IMR-90 (cell line): ENCODE measurements at regions not wholly inside any gene's neighbourhood (a gene's known extent, or its start where the extent isn't known, plus 50 kb on each side); places are given as distances from the start of the nearest gene placed in this dataset.

Experiments used
- ATAC-seq: fragments of 200-7000 bp; cut with Tn5 transposase; 2 replicates; pipeline ENCODE4 v1.9.1; 2020; ENCODE audit warnings: low read depth, mild to moderate bottlenecking, moderate library complexity
- BruUV-seq: library from RNA; stranded (reverse); fragments of 400-500 nt; replicated peaks from 2 replicates; lab custom pipeline; 2021; lab: Mats Ljungman, UMichigan
- CTCF ChIA-PET: fragments of 300-600 bp; formaldehyde crosslinking; extraction: SDS; loops from one replicate; lab custom pipeline; 2021; ENCODE audit warnings: antibody characterized with exemption; lab: Yijun Ruan, JAX
- POLR2A ChIA-PET: fragments of 300-600 bp; sonication (Branson Sonifier 250); formaldehyde crosslinking; loops from one replicate; lab custom pipeline; 2022; ENCODE audit warnings: antibody characterized with exemption; ENCODE audit not compliant: unreplicated experiment; lab: Charles Lee
- DNase-seq: peaks from one replicate; pipeline ENCODE4 v3.0.0; 2013
- H2AFZ ChIP-seq: replicated peaks from 2 replicates; pipeline ENCODE3; 2013; ENCODE audit warnings: low read length, mild to moderate bottlenecking; ENCODE audit not compliant: poor library complexity
- H2AK5ac ChIP-seq: 2 replicates; pipeline ENCODE4 v1.6.1; 2013; ENCODE audit warnings: low read depth, low read length, inconsistent platforms
- H2AK9ac ChIP-seq: replicated peaks from 2 replicates; pipeline ENCODE3; 2013; ENCODE audit warnings: mild to moderate bottlenecking, low read depth, low read length, moderate library complexity; ENCODE audit not compliant: poor library complexity
- H2BK120ac ChIP-seq: 2 replicates; pipeline ENCODE4 v1.6.1; 2013; ENCODE audit warnings: low read depth, low read length, inconsistent platforms
- H2BK15ac ChIP-seq: 3 replicates; pipeline ENCODE4 v1.6.1; 2013; ENCODE audit warnings: low read depth, low read length, inconsistent platforms
- H2BK20ac ChIP-seq: 2 replicates; pipeline ENCODE4 v1.6.1; 2013; ENCODE audit warnings: low read depth, mild to moderate bottlenecking, inconsistent platforms, low read length, moderate library complexity
- H2BK5ac ChIP-seq: 2 replicates; pipeline ENCODE4 v1.6.1; 2013; ENCODE audit warnings: mild to moderate bottlenecking, low read depth, low read length, inconsistent platforms; ENCODE audit not compliant: poor library complexity, severe bottlenecking
- H3K14ac ChIP-seq: replicated peaks from 2 replicates; pipeline ENCODE4 v1.6.1; 2013; ENCODE audit warnings: low read depth, low read length, inconsistent platforms
- H3K18ac ChIP-seq: 2 replicates; pipeline ENCODE4 v1.6.1; 2013; ENCODE audit warnings: low read depth, low read length, control low read depth
- H3K23ac ChIP-seq: 2 replicates; pipeline ENCODE4 v1.6.1; 2013; ENCODE audit warnings: low read depth, low read length, inconsistent platforms
- H3K27ac ChIP-seq: 2 replicates; pipeline ENCODE4 v1.5.1; 2013; ENCODE audit warnings: mild to moderate bottlenecking, control low read depth, low read length; ENCODE audit not compliant: insufficient read depth
- H3K27me3 ChIP-seq: 2 replicates; pipeline ENCODE4 v1.6.1; 2013; ENCODE audit warnings: low read length; ENCODE audit not compliant: control insufficient read depth, insufficient read depth
- H3K36me3 ChIP-seq: 2 replicates; pipeline ENCODE4 v1.6.1; 2013; ENCODE audit warnings: low read length, mixed read lengths; ENCODE audit not compliant: control insufficient read depth, insufficient read depth
- H3K4ac ChIP-seq: 2 replicates; pipeline ENCODE4 v1.6.1; 2013; ENCODE audit warnings: low read depth, low read length, inconsistent platforms
- H3K4me1 ChIP-seq: 2 replicates; pipeline ENCODE4 v1.6.1; 2013; ENCODE audit warnings: low read length, mixed read lengths; ENCODE audit not compliant: control insufficient read depth, insufficient read depth
- H3K4me2 ChIP-seq: 2 replicates; pipeline ENCODE4 v1.6.1; 2013; ENCODE audit warnings: low read depth, mild to moderate bottlenecking, control low read depth, low read length, moderate library complexity
- H3K4me3 ChIP-seq: 2 replicates; pipeline ENCODE4 v1.5.1; 2013; ENCODE audit warnings: low read depth, mild to moderate bottlenecking, control low read depth, low read length, moderate library complexity; ENCODE audit not compliant: insufficient read depth
- H3K56ac ChIP-seq: 2 replicates; pipeline ENCODE4 v1.6.1; 2013; ENCODE audit warnings: low read length, inconsistent platforms; ENCODE audit not compliant: insufficient read depth; ENCODE audit errors: extremely low read depth
- H3K79me1 ChIP-seq, 2 experiments: 2 replicates each; pipeline ENCODE4 v1.6.1; 2013; ENCODE audit warnings: low read length in 2 of 2, inconsistent platforms in 1 of 2, low read depth in 1 of 2
- H3K9ac ChIP-seq: 2 replicates; pipeline ENCODE4 v1.6.1; 2013; ENCODE audit warnings: low read depth, low read length, control low read depth
- H3K9me1 ChIP-seq: 2 replicates; pipeline ENCODE4 v1.6.1; 2013; ENCODE audit warnings: low read length, inconsistent platforms; ENCODE audit not compliant: insufficient read depth
- H3K9me3 ChIP-seq: 2 replicates; pipeline ENCODE4 v1.6.1; 2013; ENCODE audit warnings: low read length; ENCODE audit not compliant: control insufficient read depth, insufficient read depth
- H4K20me1 ChIP-seq: 2 replicates; pipeline ENCODE4 v1.6.1; 2013; ENCODE audit warnings: low read length, inconsistent platforms; ENCODE audit not compliant: insufficient read depth
- H4K5ac ChIP-seq: 2 replicates; pipeline ENCODE4 v1.6.1; 2013; ENCODE audit warnings: mild to moderate bottlenecking, low read depth, low read length, control low read depth
- H4K8ac ChIP-seq, 2 experiments: 2 replicates each; pipeline ENCODE4 v1.6.1; 2013; ENCODE audit warnings: low read depth in 2 of 2, low read length in 2 of 2, control low read depth in 1 of 2, inconsistent platforms in 1 of 2
- H4K91ac ChIP-seq: 2 replicates; pipeline ENCODE4 v1.6.1; 2013; ENCODE audit warnings: low read depth, low read length, inconsistent platforms; ENCODE audit not compliant: insufficient read depth
- CHD1 ChIP-seq: IDR thresholded peaks from 2 replicates; pipeline ENCODE4 v1.6.1; 2012; ENCODE audit warnings: low read depth, low read length, improper control_type of control experiment
- FOS ChIP-seq: fragments of 150-350 bp; IDR thresholded peaks from 2 replicates; pipeline ENCODE4 v1.6.1; 2016; ENCODE audit warnings: low read depth, low read length
- MXI1 ChIP-seq: IDR thresholded peaks from 2 replicates; pipeline ENCODE4 v1.6.1; 2012; ENCODE audit warnings: low read depth, mild to moderate bottlenecking, low read length, moderate library complexity, borderline replicate concordance
- RFX5 ChIP-seq: IDR thresholded peaks from 2 replicates; pipeline ENCODE4 v1.8.0; 2012; ENCODE audit warnings: low read depth, mild to moderate bottlenecking, low read length, moderate library complexity
- SMC3 ChIP-seq: fragments of 150-350 bp; IDR thresholded peaks from 2 replicates; pipeline ENCODE4 v1.6.1; 2016; ENCODE audit warnings: low read depth, mild to moderate bottlenecking, antibody characterized with exemption, low read length, moderate library complexity
- WGBS, 2 experiments: methylation state at CpG; one replicate each; pipeline versions ENCODE4 v1.1.5 to v1.1.7; 2013; ENCODE audit warnings: missing lambda C conversion rate in 2 of 2; ENCODE audit not compliant: insufficient read length in 1 of 2; ENCODE audit errors: extremely low coverage in 2 of 2; 5-methylcytosine and 5-hydroxymethylcytosine counted together
- dilution Hi-C: fragments of 300-500 bp; cut with HindIII; formaldehyde crosslinking; loops from one replicate; pipeline ENCODE4 v1.14.3; 2018; ENCODE audit warnings: low sequenced_read_pairs; ENCODE audit not compliant: unreplicated experiment
- in situ Hi-C: fragments of 300-500 bp; cut with MboI; formaldehyde crosslinking; loops from 3 replicates; pipeline ENCODE4 v1.14.3; 2019; ENCODE audit warnings: low sequenced_read_pairs, inconsistent platforms, mixed read lengths
- intact Hi-C: fragments of 100-400 bp; cut with micrococcal nuclease; formaldehyde crosslinking; loops from 2 replicates; pipeline ENCODE4 v1.10.0; 2022

DNA sequence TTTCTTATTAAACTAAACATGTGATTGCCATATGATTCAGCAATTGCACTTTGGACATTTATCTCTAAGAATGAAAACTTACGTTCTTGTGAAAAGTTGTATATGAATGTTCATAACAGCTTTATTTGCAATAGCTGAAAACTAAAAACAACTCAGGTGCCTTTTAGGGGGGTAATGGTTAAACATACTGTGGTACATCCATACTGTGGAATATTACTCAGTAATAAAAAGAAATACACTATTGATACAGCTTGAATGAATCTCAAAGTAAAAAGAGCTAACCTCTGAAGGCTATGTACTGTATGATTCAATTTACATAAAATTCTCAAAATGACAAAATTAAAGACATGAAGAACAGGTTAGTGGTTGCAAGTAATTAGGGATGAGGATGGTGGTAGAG is 339.5 kb upstream of the PAPPA start:
- Histone ChIP-seq H3K9me1 (no peaks in the 10 kb centered on the region), H3K9me3 (no peaks in the 10 kb centered on the region), H3K23ac (no peak overlapping the region), H4K5ac (no peak overlapping the region), H3K27ac (no peak overlapping the region), H3K4me1 (peaks cover 1% of the 10 kb centered on the region), H3K79me1 (no peaks in the 10 kb centered on the region), H4K91ac (no peak overlapping the region), H2AFZ (no peak overlapping the region), H2BK5ac (no peak overlapping the region), H2AK9ac (no peak overlapping the region), H3K36me3 (no peaks in the 10 kb centered on the region), H3K9ac (no peak overlapping the region), H3K14ac (no peak overlapping the region), H3K4ac (no peak overlapping the region), H3K18ac (no peak overlapping the region), H2AK5ac (no peak overlapping the region), H4K20me1 (no peaks in the 10 kb centered on the region), H3K4me2 (no peak overlapping the region), H3K4me3 (no peak overlapping the region), H2BK120ac (no peak overlapping the region), H3K27me3 (no peaks in the 10 kb centered on the region), H3K56ac (no peak overlapping the region), H4K8ac (no peak overlapping the region), H2BK15ac (no peak overlapping the region), H2BK20ac (no peak overlapping the region)
- TF ChIP-seq FOS, result no peak
- no peak for TF ChIP-seq CHD1
- no peak for TF ChIP-seq RFX5
- TF ChIP-seq SMC3, result no peak
- no peak for TF ChIP-seq MXI1
- dilution Hi-C loops, result no loop called here
- ChIA-PET POLR2A (no interaction called here), CTCF (no interaction called here)
- no CpG with 5 or more reads among the region's 1 CpG for WGBS, 2 experiments
- in situ Hi-C loops, result no loop called here
- no peak for ATAC-seq
- BruUV-seq, result no TSS peak
- no peak for DNase-seq
- intact Hi-C loops, result no loop called here
